CD4-positive, CD25-positive, alpha-beta regulatory T cell (primary cell): ENCODE measurements at regions not wholly inside any gene's neighbourhood (a gene's known extent, or its start where the extent isn't known, plus 50 kb on each side); places are given as distances from the start of the nearest gene placed in this dataset.
"Not testable (repeated sequence)": the region's sequence is repeated elsewhere in the genome, so short reads cannot be mapped to it uniquely, and the experiment has no call there.

Source experiments
- ATAC-seq, 2 donors: fragments of 150-1000 bp; cut with Tn5 transposase; one replicate each; pipeline ENCODE4 v1.10.0; 2021; ENCODE audit warnings: low read depth in 2 of 2, moderate number of reproducible peaks in 2 of 2, moderate library complexity in 1 of 2
- DNase-seq, 3 donors: peaks; one replicate each; pipeline versions ENCODE4 v3.0.0 to v3.0.0-alpha.2; 2012 to 2022; ENCODE audit warnings: mixed read lengths in 1 of 3
- H3K27ac ChIP-seq: one replicate; pipeline ENCODE4 v1.7.0; 2013; ENCODE audit warnings: mild to moderate bottlenecking, low read length; ENCODE audit not compliant: insufficient read depth, poor library complexity, severe bottlenecking
- H3K27me3 ChIP-seq: one replicate; pipeline ENCODE4 v1.7.0; 2013; ENCODE audit warnings: low read length; ENCODE audit not compliant: control insufficient read depth, insufficient read depth
- H3K36me3 ChIP-seq: one replicate; pipeline ENCODE4 v1.7.0; 2013; ENCODE audit warnings: mild to moderate bottlenecking, low read length, moderate library complexity; ENCODE audit not compliant: control insufficient read depth, insufficient read depth
- H3K4me1 ChIP-seq: 2 replicates; pipeline ENCODE4 v1.7.0; 2013; ENCODE audit warnings: mild to moderate bottlenecking, low read length; ENCODE audit not compliant: insufficient read depth, control insufficient read depth, poor library complexity, severe bottlenecking
- H3K4me3 ChIP-seq: one replicate; pipeline ENCODE4 v1.7.0; 2013; ENCODE audit warnings: low read depth, mild to moderate bottlenecking, low read length, moderate library complexity
- H3K9me3 ChIP-seq, 2 experiments: 1 replicate in 1 of 2; 2 replicates in 1 of 2; pipeline ENCODE4 v1.7.0; 2013; ENCODE audit warnings: low read length in 2 of 2, mild to moderate bottlenecking in 1 of 2, moderate library complexity in 1 of 2; ENCODE audit not compliant: control insufficient read depth in 2 of 2
- H3K27ac Mint-ChIP-seq, 3 donors: one replicate each; pipeline ENCODE4 v1.8.0; 2020 to 2022; ENCODE audit warnings: mild to moderate bottlenecking in 3 of 3, mixed read lengths in 3 of 3, moderate library complexity in 2 of 3
- H3K27me3 Mint-ChIP-seq: one replicate; pipeline ENCODE4 v1.8.0; 2022; ENCODE audit warnings: mild to moderate bottlenecking, mixed read lengths
- H3K36me3 Mint-ChIP-seq: one replicate; pipeline ENCODE4 v1.8.0; 2020; ENCODE audit warnings: mixed read lengths
- H3K4me1 Mint-ChIP-seq, 4 donors: one replicate each; pipeline ENCODE4 v1.8.0; 2020 to 2022; ENCODE audit warnings: mixed read lengths in 4 of 4, mild to moderate bottlenecking in 1 of 4
- H3K4me3 Mint-ChIP-seq, 4 donors: one replicate each; pipeline ENCODE4 v1.8.0; 2020 to 2022; ENCODE audit warnings: mild to moderate bottlenecking in 4 of 4, mixed read lengths in 4 of 4, moderate library complexity in 3 of 4
- H3K9me3 Mint-ChIP-seq, 7 donors: one replicate each; pipeline ENCODE4 v1.8.0; 2020 to 2022; ENCODE audit warnings: mixed read lengths in 7 of 7, mild to moderate bottlenecking in 3 of 7, moderate library complexity in 2 of 7

DNA sequence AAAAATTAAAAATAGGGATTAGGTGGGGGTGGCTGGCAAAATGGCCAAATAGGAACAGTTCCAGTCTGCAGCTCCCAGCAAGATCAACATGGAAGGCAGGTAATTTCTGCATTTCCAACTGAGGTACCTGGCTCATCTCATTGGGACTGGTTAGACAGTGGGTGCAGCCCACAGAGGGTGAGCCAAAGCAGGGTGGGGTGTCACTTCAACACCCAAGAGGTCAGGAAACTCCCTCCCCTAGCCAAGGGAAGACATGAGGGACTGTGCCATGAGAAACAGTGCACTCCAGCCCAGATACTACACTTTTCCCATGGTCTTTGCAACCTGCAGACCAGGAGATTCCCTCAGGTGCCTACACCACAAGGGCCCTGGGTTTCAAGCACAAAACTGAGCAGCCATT, 109.3 kb upstream of the CAB39 start:
- DNase-seq = not testable (repeated sequence)

GRCh38 chr2:230604158-230604557, 108.5 kb upstream of the CAB39 start:
- H3K9me3 Mint-ChIP-seq = peaks cover 2 to 48% (median 7%) of the 10 kb centered on the region in 7 donors
- peaks cover 44% of the 10 kb centered on the region for H3K4me1 ChIP-seq
- peaks cover 28 to 71% (median 43%) of the 10 kb centered on the region in 4 donors for H3K4me1 Mint-ChIP-seq
- not testable (repeated sequence) for H3K27me3 ChIP-seq, H3K9me3 ChIP-seq, ATAC-seq, H3K4me3 ChIP-seq, H3K27me3 Mint-ChIP-seq, H3K36me3 ChIP-seq, DNase-seq, H3K27ac ChIP-seq, H3K36me3 Mint-ChIP-seq
- H3K27ac Mint-ChIP-seq = peak overlapping the region in 1 of 3 donors; percentile 78
- H3K4me3 Mint-ChIP-seq = peak overlapping the region in 1 of 4 donors; percentile 34

More for the DNA sequence above, 109.3 kb upstream of the CAB39 start:
- H3K36me3 Mint-ChIP-seq, H3K27me3 ChIP-seq, H3K36me3 ChIP-seq, H3K27me3 Mint-ChIP-seq, H3K9me3 ChIP-seq, ATAC-seq: not testable (repeated sequence)
- peaks cover 34 to 74% (median 45%) of the 10 kb centered on the region in 4 donors for H3K4me1 Mint-ChIP-seq
- peak overlapping the region; percentile 94 to 99 (median 99) for H3K27ac Mint-ChIP-seq
- Histone ChIP-seq H3K4me1 (peaks cover 48% of the 10 kb centered on the region), H3K27ac (peak overlapping the region; percentile 84), H3K4me3 (peak overlapping the region; percentile 73)
- peak overlapping the region; percentile 71 to 86 (median 79) for H3K4me3 Mint-ChIP-seq
- H3K9me3 Mint-ChIP-seq = peaks cover 0 to 40% (median 7%) of the 10 kb centered on the region in 7 donors

- peaks cover 10% of the 10 kb centered on the region for H3K4me1 ChIP-seq
- no peaks in the 10 kb centered on the region for H3K36me3 ChIP-seq
- no peak overlapping the region for H3K27ac ChIP-seq
- no peak for DNase-seq
- Mint-ChIP-seq H3K36me3 (peaks cover 5% of the 10 kb centered on the region), H3K27me3 (no peaks in the 10 kb centered on the region), H3K4me3 (peak overlapping the region in 1 of 4 donors; percentile 47), H3K9me3 (peaks cover 0 to 7% (median 0%) of the 10 kb centered on the region in 7 donors), H3K27ac (peak overlapping the region in 1 of 3 donors; percentile 52), H3K4me1 (peaks cover 6 to 28% (median 20%) of the 10 kb centered on the region in 4 donors)
- ATAC-seq = no peak
- H3K4me3 ChIP-seq = no peak overlapping the region
- H3K9me3 ChIP-seq = no peaks in the 10 kb centered on the region
- no peaks in the 10 kb centered on the region for H3K27me3 ChIP-seq
Measured at GRCh38 chr2:230614040-230614439, 98.6 kb upstream of the CAB39 start.

DNA sequence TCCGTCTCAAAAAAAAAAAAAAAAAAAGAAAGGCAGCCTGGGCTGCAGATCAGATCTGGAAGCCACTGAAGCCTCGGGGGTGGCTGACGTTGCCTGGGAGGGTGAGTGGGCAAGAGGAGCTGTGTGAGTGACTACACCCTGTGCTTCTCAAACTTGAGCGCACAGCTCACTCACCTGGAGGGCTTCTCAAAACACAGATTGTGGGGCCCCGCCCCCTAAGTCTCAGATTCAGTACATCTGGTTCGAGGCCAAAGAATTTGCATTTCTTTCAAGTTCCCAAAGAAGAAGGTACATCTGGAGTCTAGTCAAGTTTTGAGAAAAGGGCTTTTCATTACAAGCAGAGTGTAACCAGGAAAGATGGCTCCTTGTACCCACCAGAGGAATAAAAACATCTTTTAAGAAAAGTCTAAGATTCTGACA, 97.7 kb upstream of the CAB39 start:
- no peak overlapping the region for H3K27ac ChIP-seq
- DNase-seq (peak in 1 of 3 donors; percentile 80), ATAC-seq (peak; percentile 55 to 57)
- Mint-ChIP-seq H3K36me3 (no peaks in the 10 kb centered on the region), H3K27me3 (no peaks in the 10 kb centered on the region), H3K4me3 (no peak overlapping the region), H3K9me3 (peaks cover 0 to 2% (median 0%) of the 10 kb centered on the region in 7 donors), H3K4me1 (peaks cover 6 to 22% (median 18%) of the 10 kb centered on the region in 4 donors), H3K27ac (no peak overlapping the region)
- H3K36me3 ChIP-seq = no peaks in the 10 kb centered on the region
- H3K4me1 ChIP-seq = peaks cover 10% of the 10 kb centered on the region
- H3K27me3 ChIP-seq = no peaks in the 10 kb centered on the region
- H3K9me3 ChIP-seq = no peaks in the 10 kb centered on the region
- H3K4me3 ChIP-seq = no peak overlapping the region

DNA sequence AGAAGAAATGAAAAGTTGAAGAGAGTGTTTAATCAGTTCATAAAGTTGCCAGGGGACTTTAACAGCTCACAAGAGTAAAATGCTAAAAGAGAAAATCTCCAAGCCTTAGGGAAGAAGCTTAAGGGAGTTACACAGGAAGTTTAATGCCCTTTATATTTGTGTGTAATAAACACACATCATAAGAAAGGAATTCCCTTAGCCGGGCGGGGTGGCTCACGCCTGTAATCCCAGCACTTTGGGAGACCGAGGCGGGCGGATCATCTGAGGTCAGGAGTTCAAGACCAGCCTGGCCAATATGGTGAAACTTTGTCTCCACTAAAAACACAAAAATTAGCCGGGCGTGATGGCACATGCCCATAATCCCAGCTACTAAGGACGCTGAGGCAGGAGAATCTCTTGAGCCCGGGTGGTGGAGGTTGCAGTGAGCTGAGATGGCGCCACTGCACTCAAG, 95.4 kb upstream of the CAB39 start:
- not testable (repeated sequence) for H3K27me3 ChIP-seq, H3K36me3 Mint-ChIP-seq, H3K4me3 Mint-ChIP-seq, ATAC-seq, H3K27ac ChIP-seq, H3K36me3 ChIP-seq, H3K27me3 Mint-ChIP-seq, H3K4me3 ChIP-seq, H3K9me3 Mint-ChIP-seq, H3K4me1 ChIP-seq, DNase-seq, H3K9me3 ChIP-seq
- Mint-ChIP-seq H3K4me1 (peaks cover 0 to 11% (median 6%) of the 10 kb centered on the region in 4 donors), H3K27ac (peak overlapping the region in 1 of 3 donors; percentile 10)

- Mint-ChIP-seq H3K27ac (no peak overlapping the region), H3K36me3 (no peaks in the 10 kb centered on the region), H3K4me1 (peaks cover 0 to 8% (median 5%) of the 10 kb centered on the region in 4 donors), H3K9me3 (peaks cover 0 to 4% (median 0%) of the 10 kb centered on the region in 7 donors), H3K4me3 (no peak overlapping the region), H3K27me3 (no peaks in the 10 kb centered on the region)
- no peak overlapping the region for H3K4me3 ChIP-seq
- no peaks in the 10 kb centered on the region for H3K27me3 ChIP-seq
- no peaks in the 10 kb centered on the region for H3K36me3 ChIP-seq
- no peaks in the 10 kb centered on the region for H3K9me3 ChIP-seq
- no peaks in the 10 kb centered on the region for H3K4me1 ChIP-seq
- no peak for DNase-seq
- ATAC-seq = no peak
- no peak overlapping the region for H3K27ac ChIP-seq
Measured at GRCh38 chr2:230619491-230619890, 93.2 kb upstream of the CAB39 start.

DNA sequence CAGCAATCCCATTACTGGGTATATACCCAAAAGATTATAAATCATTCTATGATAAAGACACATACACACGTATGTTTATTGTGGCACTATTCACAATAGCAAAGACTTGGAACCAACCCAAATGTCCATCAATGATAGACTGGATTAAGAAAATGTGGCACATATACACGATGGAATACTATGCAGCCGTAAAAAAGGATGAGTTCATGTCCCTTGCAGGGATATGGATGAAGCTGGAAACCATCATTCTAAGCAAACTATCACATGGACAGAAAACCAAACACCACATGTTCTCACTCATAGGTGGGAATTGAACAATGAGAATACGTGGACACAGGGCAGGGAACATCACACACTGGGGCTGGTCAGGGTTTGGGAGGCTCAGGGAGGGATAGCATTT, 87.4 kb upstream of the CAB39 start:
- H3K27ac Mint-ChIP-seq, H3K9me3 ChIP-seq, H3K4me1 ChIP-seq, H3K4me3 Mint-ChIP-seq, H3K36me3 Mint-ChIP-seq, H3K4me3 ChIP-seq, H3K36me3 ChIP-seq, H3K9me3 Mint-ChIP-seq, H3K27ac ChIP-seq, DNase-seq, ATAC-seq, H3K27me3 ChIP-seq, H3K4me1 Mint-ChIP-seq, H3K27me3 Mint-ChIP-seq: not testable (repeated sequence)

- not testable (repeated sequence) for H3K4me1 ChIP-seq, ATAC-seq, H3K36me3 ChIP-seq, H3K27me3 ChIP-seq, H3K27ac Mint-ChIP-seq, H3K4me1 Mint-ChIP-seq, H3K9me3 Mint-ChIP-seq, H3K27me3 Mint-ChIP-seq, DNase-seq, H3K27ac ChIP-seq, H3K9me3 ChIP-seq, H3K4me3 Mint-ChIP-seq, H3K4me3 ChIP-seq, H3K36me3 Mint-ChIP-seq
Measured at GRCh38 chr2:230627091-230627490, 85.6 kb upstream of the CAB39 start.
